MM.1S (cell line): ENCODE measurements at regions not wholly inside any gene's neighbourhood (a gene's known extent, or its start where the extent isn't known, plus 50 kb on each side); places are given as distances from the start of the nearest gene placed in this dataset.

ENCODE experiments used
- EZH2phosphoT487 ChIP-seq: fragments of 300-600 bp; sonication (generic); IDR thresholded peaks from 2 replicates; pipeline ENCODE4 v1.6.1; 2018; ENCODE audit warnings: antibody characterized with exemption, low read length
- TF ChIP-seq, protein P1 (sequence below): fragments of 300-600 bp; sonication (generic); IDR thresholded peaks from 2 replicates; pipeline ENCODE4 v1.5.1; 2016; ENCODE audit warnings: antibody characterized with exemption, low read length, mixed read lengths

DNA sequence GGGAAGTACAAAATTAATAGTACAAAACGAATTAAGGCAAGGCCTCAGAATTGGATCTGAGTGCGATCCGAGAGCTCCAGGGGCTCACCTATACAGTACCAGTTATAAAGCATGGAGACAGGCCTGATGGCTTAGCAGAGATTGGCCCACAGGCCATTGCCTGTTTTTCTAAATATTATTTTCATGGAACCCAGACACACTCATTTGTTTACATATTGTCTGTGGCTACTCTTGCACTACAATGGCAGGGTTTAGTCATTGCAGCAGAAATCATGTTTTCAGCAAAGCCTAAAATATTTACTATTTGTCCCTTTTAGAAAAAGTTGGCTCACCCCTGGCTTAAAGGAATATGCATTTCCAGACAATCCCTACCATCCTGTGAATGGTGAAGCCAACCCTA is 578.9 kb downstream of the PLPP3 start:
- TF ChIP-seq, protein P1, sequence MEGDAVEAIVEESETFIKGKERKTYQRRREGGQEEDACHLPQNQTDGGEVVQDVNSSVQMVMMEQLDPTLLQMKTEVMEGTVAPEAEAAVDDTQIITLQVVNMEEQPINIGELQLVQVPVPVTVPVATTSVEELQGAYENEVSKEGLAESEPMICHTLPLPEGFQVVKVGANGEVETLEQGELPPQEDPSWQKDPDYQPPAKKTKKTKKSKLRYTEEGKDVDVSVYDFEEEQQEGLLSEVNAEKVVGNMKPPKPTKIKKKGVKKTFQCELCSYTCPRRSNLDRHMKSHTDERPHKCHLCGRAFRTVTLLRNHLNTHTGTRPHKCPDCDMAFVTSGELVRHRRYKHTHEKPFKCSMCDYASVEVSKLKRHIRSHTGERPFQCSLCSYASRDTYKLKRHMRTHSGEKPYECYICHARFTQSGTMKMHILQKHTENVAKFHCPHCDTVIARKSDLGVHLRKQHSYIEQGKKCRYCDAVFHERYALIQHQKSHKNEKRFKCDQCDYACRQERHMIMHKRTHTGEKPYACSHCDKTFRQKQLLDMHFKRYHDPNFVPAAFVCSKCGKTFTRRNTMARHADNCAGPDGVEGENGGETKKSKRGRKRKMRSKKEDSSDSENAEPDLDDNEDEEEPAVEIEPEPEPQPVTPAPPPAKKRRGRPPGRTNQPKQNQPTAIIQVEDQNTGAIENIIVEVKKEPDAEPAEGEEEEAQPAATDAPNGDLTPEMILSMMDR = no peak
- no peak for TF ChIP-seq EZH2phosphoT487
